ENCODE measurements at regions not wholly inside any gene's neighbourhood (a gene's known extent, or its start where the extent isn't known, plus 50 kb on each side); places are given as distances from the start of the nearest gene placed in this dataset.

DNA sequence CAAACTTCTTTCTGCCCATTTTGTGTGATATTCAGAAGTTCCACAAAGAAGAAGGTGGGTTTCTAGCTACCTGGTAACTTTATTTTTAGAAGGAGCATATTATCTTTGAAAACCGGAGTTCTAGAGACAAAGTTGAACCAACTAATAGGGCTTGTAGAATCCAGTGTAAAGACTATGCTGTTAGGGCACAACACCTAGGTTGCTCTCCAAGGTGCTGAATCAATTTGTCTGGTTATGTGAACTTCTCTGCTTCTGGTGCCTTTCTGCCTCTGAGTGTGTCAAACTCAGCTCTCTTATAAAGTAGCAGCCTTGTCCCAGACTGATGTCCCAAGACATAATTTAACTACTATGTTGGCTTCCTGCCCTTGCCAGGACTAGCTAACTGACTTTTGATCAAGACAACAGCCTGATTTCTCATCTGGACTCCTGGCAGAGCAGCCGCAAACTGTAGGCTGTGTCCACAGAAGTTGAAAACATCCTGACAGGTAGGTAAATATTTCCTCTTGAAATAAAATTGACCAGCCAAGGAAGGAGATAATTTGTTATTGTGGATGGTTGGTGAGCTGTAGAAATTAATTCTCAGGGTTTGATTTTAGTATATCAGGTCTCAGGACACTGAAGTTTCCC lies 119.4 kb downstream of the CYRIA start:
- TF ChIP-seq CTCF (IDR thresholded peaks at IDR 0.05) (no peak), POLR2A (IDR thresholded peaks at IDR 0.05) (no peak)

Measured in thyroid gland (tissue), 4 donors.